NCI-H526 treated with DMSO at 0.1 percent for 48 hours (cell line): ENCODE measurements at regions not wholly inside any gene's neighbourhood (a gene's known extent, or its start where the extent isn't known, plus 50 kb on each side); places are given as distances from the start of the nearest gene placed in this dataset.
"Not testable (repeated sequence)": the region's sequence is repeated elsewhere in the genome, so short reads cannot be mapped to it uniquely, and the experiment has no call there.

ENCODE experiments used
- DNase-seq: peaks from one replicate; lab custom pipeline; 2025; lab: John Stamatoyannopoulos, UW

DNA sequence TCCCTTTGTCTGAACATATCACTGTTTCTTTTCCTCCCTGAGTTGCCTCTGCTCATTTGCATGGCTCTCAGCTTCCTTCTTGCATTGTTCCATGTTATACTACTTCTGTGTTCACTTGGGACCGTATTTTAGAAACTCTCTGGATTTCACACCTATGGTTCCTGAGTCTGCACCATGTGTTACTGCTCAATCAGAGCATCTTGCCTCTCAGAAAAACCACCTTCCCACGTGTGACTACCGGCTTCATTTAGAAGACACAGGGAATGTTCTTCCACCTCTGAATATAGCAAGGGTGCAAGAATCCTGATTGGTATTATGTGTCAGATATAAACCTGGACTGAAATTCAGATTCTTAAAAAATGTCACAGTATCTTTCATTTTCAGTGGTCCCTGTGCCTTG, 731.2 kb downstream of the TDRD15 start:
- no peak for DNase-seq

DNA sequence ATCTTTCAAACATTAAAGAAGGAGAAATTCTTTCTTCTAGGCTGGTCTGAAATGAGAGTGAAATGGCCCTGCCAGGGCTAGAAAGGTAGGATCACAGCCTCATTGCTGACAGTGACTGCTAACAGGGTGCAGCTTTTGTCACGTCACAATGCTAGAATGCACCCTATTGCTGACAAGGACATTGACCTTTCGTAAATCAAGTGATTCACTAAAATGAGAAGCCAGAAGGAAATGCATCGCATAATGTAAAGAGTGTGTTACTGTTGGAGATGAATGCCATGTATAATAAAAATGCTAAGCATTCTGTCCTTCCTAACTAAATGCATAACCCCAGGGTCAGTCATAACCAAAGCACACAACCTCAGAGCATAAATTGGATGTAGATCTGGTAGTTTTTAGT, 732.9 kb downstream of the TDRD15 start:
- DNase-seq: no peak

DNA sequence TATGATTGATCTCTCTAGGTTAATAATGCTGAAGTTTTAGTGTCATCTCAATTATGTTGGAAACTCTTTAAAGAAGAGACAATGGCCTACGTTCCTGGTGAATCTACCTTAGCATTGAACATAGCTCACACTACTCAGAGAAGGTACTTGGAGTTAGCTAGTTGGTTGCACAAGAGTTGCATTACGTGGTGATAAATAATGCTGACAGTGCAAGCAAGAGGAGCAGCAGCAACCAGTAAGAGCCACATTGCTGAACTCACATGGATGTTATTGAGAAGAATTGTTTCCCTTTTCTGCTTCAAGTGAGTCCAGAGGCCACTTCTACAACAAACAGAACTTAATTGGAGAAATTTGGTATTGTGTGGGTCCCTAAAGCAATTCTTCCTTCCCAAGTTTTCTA, 737.1 kb downstream of the TDRD15 start:
- no peak for DNase-seq

DNA sequence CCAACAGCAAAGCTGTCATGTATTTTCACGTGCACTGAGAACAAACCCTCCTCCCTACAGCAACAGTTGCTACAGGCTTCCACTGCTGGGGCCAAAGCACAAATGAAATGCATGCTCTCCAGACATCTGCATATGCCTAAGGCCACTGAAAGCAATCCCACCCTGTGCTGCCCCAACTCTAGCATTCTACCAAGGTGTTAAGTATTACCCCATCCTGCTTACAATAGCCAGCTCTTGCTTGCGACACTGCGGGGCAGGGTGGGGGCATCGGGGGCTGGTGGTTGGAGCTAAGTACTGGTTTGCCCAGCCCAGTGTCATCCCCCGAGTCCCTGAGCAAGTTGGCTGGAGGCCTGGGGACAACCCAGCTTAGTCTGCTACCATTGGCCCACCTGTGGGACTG, 742.5 kb downstream of the TDRD15 start:
- DNase-seq: no peak

DNA sequence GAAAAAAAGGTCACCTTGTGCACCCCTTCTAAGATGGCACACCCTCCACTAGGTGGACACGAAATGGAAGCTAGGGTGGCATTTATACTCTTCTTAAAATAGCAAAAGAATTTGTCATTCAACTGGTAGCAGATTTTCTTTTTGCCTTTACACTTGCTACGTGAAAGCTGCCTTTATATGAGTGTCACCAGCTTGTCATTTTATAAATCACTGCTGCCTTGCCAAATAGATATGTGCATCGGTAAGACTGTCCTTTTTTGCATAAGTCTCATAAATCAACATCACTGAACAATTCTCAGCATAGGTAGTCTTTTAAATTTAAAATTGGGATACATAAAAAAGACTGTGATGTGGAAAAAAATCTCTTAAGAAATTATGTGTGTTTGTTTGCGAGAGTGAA, 764.1 kb downstream of the TDRD15 start:
- DNase-seq: no peak

DNA sequence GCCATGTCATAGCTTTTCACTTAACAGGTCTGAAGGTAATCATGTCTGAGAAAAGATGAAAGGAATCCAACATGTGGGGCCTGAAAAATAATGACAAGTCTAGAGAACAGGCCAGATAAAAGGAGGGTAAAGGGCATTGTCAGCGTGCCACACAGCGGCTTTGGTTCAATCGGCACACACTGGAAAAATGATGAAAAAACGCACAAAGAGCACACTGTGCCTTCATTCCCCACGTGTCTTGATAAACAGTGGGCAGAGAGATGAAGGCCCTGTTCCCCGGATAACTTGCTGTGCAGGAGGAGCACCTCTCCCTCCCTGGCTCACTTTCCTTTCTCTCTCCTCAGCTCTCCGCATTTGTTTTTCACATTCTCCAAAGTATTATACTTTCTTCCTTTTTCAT, 766.3 kb downstream of the TDRD15 start:
- DNase-seq: no peak

DNA sequence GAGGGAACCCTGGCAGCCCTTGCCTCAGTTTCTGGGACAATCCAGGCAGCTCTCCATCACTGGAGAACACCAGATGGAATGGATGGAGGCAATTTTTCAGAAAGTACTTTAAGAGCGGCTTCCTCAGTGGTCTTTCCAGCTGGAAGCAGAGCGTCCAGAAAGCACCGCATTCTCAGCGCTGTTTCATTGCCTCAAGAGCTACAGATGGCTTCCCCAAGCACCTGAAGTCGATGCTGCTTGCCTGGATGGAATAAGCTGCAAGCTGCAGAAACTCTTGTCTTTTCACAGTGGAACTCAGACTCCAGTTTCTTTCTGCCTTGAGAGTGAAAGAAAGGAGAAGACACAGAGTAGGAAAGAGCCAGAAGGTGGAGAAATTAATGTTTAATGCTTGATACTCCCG, 766.9 kb downstream of the TDRD15 start:
- DNase-seq: no peak

DNA sequence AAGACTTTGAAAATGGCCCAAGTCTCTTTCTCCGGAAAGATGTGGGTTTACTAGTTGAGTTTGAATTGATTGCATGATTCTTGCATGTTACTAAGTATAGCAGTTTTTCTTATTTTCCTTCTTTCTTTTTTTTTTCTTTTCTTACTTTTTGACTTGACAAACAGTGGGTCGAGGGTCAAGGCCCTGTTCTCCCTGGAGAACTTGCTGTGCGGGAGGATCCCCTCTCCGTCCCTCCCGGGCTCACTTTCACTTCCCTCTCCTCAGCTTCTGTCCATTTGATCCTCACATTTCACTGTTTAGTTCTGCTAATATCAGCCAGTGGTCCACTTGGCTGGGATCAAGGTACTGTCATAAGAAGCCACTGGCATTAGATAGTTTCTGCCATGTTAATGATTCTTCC, 767.4 kb downstream of the TDRD15 start:
- DNase-seq: no peak

DNA sequence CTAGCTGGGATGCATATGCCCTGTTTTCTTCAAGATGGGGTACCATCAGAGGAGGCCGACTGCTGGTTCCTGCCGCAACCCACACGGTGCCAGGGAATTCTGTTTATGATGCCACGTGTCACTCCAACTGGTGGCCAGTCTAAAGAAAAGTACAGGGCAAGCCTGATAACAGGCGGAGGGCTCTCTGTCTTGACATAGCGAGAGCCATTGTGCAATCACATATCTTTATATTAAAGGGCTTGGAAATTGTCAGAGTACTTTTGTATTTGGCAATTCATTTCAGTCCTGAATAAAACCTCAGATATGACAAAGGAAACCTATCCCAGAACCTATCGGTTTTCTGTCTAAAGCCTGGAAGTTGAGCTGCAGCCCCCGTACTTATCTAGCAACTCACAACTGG, 768.4 kb downstream of the TDRD15 start:
- no peak for DNase-seq

DNA sequence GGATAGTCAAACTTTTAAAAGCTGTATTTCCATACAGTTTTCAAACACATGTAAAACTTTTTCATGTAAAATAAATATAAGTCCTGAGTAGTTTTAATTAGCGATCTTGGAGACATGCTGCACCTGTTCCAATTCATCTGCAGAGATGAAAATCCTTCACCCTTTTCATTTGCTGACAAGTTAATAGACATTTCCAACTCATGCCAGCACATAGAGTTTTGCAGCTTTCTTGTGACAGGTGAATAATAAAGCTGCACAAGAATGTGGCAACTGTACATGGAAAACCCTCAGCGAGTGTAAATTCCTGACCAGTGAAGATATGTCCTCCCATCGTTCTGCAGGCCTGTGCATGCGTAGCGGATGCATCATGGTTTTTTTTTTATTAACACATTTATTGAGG, 771.4 kb downstream of the TDRD15 start:
- DNase-seq: no peak

DNA sequence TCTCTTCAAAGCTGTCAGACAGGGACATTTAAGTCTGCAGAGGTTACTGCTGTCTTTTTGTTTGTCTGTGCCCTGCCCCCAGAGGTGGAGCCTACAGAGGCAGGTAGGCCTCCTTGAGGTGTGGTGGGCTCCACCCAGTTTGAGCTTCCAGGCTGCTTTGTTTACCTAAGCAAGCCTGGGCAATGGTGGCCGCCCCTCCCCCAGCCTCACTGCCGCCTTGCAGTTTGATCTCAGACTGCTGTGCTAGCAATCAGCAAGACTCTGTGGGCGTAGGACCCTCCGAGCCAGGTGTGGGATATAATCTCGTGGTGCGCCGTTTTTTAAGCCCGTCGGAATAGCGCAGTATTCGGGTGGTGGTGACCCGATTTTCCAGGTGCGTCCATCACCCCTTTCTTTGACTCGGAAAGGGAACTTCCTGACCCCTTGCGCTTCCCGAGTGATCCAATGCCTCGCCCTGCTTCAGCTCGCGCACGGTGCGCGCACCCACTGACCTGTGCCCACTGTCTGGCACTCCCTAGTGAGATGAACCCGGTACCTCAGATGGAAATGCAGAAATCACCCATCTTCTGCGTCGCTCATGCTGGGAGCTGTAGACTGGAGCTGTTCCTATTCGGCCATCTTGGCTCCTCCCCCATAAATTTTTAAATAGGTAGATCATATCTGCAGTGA, 785.1 kb downstream of the TDRD15 start:
- DNase-seq: not testable (repeated sequence)

DNA sequence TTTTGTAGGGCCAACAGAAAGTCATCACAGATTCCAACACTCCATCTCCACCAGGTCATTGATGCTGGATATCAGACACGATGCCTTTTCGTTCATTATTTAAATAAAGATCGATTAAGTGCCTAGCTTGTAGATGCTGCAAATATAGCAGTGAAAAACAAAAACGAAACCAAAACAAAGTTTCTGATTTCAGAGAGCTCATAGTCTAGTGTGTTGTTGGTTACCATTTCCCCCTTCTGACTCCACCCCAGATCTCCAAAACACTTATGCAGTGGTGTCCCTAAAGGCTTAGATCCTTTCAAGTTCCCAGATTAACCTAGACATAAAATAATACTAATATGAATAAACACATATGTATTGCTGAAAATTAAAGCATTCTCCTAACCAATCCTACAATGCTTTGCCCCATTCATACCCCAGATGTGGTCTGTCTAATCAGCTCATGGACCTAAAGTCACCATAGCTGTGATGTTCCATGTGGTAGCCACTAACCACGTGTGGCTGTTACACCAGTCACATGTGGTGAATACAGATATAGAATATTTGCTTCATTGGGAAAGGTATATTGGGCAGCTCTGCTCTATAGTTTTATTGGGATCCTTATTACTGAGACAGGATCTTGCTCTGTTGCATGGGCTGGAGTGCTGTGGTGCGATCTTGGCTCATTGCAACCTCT, 787.2 kb downstream of the TDRD15 start:
- no peak for DNase-seq

DNA sequence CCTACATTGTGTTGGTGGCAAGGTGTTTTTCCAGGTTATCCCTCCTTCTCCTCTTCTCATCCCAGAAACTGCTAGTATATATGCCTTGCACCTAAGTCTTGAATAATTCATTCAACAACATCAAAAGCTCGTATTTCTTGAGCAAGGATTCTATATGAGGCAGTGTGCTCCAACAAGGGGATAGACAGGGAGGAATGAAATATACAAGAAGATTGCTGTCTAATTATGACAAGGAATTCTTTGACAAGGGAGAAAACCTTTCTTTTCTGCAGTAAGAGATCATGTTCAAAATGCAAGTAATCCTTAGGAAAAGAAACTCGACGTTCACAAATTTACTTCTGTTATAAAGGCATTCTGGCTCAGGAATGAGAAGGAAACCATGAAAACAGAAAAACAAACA, 788.6 kb downstream of the TDRD15 start:
- no peak for DNase-seq

DNA sequence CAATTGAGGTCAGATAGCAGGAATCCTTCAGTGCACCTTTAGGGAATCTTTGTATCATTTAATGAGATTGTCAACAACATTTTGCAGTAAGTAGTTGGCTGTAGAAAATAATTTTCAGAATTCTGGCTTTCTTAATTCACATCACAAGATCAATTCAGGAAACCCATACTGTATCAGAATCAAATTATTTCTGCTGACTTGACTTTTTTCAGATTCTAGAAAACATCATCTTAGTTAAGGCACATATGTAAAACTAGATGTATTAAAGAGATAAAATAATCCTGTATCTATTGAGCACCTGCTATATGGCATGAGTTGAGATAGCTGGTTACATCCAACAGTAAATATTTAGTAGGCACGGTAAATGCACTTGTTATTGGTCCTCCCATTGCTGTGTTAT, 791.4 kb downstream of the TDRD15 start:
- no peak for DNase-seq

DNA sequence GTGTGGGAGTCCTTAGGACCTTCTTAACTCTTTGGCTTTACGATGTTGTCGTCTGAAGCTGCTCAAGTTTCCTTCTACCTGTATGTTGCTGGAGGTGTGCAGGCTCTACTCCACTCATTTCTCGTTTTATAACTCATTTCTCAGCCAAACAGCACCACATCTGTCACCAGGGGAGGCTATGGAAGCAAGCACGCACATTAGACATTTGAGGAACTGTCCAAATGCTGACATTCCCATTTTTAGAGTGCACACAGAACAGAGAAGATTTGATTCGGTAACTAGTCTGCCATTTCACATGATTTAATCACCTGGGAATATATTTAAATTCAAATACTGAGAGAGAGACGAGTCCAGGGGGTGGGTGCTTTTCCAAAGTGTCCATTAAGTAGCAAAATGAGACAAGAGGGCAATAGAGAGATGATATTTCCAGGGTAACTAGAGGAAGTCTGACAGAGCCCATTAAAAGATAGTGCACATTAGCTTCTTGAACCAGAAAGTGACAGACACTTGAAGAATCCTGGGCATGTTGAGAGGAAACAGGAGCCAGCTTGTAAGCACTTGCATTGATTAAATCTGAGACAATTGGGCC, 793.3 kb downstream of the TDRD15 start:
- DNase-seq: no peak

DNA sequence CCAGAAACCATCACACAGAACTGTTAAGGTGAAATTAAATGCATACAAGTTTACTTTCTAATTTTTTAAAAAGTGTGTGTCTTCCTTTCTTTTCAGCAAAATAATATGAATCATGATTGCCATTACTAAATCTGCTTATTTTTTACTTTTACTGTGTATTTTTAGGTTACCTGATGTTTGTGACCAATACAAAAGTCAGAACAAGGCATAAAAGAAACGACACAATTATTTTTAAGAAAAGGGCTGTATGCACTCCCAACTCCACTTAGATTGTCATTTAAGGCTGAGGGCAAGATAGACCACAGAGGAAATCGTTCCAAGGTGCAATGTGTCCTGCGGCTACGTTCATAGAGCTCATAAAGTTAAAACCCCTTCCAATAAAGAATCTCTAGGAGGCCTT, 797.0 kb downstream of the TDRD15 start:
- no peak for DNase-seq

DNA sequence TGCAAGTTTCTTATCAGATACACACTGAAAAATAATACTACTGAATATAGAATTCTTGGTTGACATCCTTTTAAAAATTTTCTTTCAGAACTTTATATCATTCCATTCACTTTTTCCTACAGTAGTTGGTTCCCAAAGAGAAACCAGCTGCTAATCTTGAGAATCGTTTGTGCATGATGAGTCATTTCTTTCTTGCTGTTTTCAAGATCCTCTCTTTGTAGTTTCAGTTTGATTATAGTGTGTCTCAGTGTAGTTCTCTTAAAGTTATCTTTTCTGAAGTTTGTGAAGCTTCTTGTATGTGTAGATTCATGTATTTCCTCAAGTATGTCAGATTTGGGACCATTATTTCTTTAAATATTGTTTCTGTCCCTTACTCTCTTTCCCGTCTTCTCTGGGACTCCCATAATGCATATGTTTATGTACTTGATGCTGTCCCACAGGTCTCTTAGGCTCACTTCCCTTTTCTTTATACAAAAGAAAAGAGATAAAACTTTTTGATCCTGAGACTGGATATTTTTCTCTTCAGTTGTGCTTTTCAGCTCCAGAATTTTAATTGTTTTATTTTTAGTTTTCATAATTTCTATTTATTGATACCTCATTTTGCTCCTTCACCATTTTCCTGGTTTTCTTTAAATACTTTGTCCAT, 801.0 kb downstream of the TDRD15 start:
- DNase-seq: no peak

DNA sequence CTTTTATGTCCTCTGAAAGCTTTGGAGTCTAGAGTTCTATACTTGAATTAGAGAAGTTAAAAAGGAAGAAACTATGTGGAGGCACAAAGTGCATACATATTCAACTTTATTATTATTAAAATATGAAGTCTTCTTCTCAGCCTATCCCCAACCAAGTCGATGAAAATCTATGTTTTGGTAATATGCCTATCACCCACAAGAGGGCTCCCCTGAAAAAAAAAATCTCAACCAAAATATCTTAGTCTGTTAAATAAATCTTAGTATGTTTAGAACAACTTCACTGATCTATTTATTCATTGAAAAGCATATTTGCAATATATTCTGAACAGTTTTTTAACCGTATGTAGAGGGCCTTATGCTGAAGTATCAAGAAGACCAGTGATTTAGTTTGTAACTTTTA, 804.5 kb downstream of the TDRD15 start:
- no peak for DNase-seq

DNA sequence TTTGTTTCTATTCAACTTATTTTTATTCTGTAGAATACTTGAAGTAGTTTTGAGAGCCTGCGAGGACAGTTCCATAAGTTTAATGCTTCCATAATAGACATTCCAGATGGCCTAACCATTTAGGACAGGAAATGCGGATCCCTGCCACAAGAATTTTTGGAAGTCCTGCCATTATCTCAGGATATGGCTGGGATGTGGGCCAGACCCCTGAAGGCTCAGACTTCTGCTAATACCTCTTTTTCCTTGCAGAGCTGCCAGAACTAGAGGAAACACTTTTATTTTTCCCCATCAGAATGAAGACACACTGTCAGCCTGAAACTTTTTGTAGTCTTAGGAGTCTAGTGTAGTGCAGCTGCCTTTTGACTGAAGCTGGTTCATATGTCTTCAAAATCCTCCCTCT, 806.5 kb downstream of the TDRD15 start:
- no peak for DNase-seq

DNA sequence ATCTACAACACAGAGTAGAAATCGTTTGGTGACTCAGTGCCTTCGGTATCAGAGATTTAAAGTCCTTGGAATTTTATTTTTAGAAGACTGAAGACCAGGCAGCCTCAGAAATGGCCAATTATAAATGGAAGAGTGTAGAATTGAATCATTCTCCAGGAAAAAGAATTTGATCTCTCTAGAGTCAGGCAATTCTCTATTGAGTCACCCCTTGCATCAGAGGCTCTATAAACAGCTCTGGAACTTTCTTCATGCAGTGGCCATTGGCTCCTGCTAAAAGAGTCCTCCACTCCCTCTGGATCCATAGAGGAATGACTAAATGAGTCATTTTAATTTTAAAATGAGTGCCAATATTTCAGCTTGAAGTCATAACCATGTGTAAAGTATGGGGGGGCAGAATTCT, 816.2 kb downstream of the TDRD15 start:
- no peak for DNase-seq

DNA sequence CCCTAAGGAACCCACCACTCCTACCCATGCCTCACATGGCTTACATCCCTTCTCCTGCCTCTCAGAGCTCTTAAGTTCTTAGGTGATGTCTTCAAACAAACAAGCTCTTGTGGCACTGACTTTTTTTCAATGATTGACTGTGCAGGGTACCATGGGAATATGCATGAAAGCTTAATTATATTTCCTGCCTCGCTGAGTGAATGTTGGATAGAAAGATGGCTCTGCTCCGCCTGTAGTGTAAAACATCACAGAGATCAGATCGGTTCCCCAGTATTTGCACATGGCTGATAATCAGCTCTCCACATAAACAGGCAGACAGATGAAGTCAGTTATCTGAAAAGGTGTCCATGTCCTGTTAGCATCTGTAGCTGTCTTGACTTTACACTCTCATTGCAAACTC, 820.8 kb downstream of the TDRD15 start:
- no peak for DNase-seq

DNA sequence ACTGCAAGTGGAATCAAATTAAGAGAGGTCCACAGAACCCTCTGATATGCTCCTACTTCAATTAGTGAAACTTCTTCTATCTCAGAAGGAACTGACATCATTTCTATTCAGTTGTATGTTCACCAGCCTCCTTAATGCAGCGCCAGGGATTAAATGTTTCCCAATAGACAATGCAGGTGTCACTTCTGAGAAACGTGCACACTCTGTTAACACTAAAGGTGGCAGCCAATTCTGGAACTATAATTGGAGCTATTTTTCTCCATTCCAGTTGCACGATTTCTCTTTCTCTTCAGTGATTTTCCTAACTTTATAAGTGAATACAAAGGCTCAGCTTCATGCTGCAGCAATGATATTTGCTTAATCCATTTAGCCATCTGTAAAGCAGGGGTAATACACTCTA, 821.9 kb downstream of the TDRD15 start:
- no peak for DNase-seq

DNA sequence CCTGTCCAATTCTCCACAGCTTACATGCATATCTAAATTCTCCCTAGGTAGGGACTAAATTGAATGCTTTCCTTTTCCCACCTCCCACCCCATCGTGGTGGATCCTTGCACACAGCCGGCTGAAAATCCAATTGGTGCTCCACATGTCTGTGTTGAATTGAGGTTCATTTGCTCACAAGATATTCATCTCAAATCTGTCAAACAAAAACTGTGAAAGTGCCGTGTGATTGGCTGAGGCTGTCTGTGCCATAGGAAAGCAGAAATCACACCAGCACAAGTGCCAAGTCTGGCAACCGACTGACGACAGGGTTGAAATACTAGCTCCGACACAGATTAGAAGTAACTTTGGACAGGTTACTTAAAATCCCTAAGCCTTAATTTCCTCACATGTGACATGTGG, 823.3 kb downstream of the TDRD15 start:
- DNase-seq: no peak
